Neural progenitor cell (in vitro differentiated cells): ENCODE measurements at regions not wholly inside any gene's neighbourhood (a gene's known extent, or its start where the extent isn't known, plus 50 kb on each side); places are given as distances from the start of the nearest gene placed in this dataset.

Experiments
- DNase-seq: peaks from one replicate; pipeline ENCODE4 v3.0.0-alpha.2; 2016; ENCODE audit warnings: low spot score
- H2AFZ ChIP-seq: fragments of 200-600 bp; sonication (generic); replicated peaks from 2 replicates; pipeline ENCODE4 v1.6.1; 2016; ENCODE audit warnings: antibody characterized with exemption
- H3F3A ChIP-seq: fragments of 200-600 bp; sonication (generic); 2 replicates; pipeline ENCODE4 v1.6.1; 2016; ENCODE audit warnings: antibody characterized with exemption, low read depth
- H3K27ac ChIP-seq: fragments of 200-600 bp; sonication (generic); 2 replicates; pipeline ENCODE4 v1.5.1; 2016; ENCODE audit warnings: mild to moderate bottlenecking
- H3K27me3 ChIP-seq: fragments of 200-600 bp; sonication (generic); 2 replicates; pipeline ENCODE4 v1.6.1; 2016; ENCODE audit warnings: mild to moderate bottlenecking, moderate library complexity
- H3K36me3 ChIP-seq: fragments of 200-600 bp; sonication (generic); 2 replicates; pipeline ENCODE4 v1.5.1; 2016
- H3K4me1 ChIP-seq: fragments of 200-600 bp; sonication (generic); 2 replicates; pipeline ENCODE4 v1.6.1; 2016; ENCODE audit warnings: mixed run types
- H3K4me2 ChIP-seq: fragments of 200-600 bp; sonication (generic); 2 replicates; pipeline ENCODE4 v1.6.1; 2016
- H3K4me3 ChIP-seq: fragments of 200-600 bp; sonication (generic); 2 replicates; pipeline ENCODE4 v1.5.1; 2016
- H3K79me2 ChIP-seq: fragments of 200-600 bp; sonication (generic); 2 replicates; pipeline ENCODE4 v1.6.1; 2016; ENCODE audit warnings: low read depth
- H3K9ac ChIP-seq: fragments of 200-600 bp; sonication (generic); 2 replicates; pipeline ENCODE4 v1.6.1; 2016
- H3K9me3 ChIP-seq: fragments of 200-600 bp; sonication (generic); 2 replicates; pipeline ENCODE4 v1.5.1; 2016; ENCODE audit warnings: low read depth
- H4K20me1 ChIP-seq: fragments of 200-600 bp; sonication (generic); 2 replicates; pipeline ENCODE4 v1.6.1; 2016; ENCODE audit warnings: low read depth
- H3K27ac Mint-ChIP-seq: 3 replicates; pipeline ENCODE4 v1.8.0; 2021; ENCODE audit warnings: mixed read lengths
- H3K27me3 Mint-ChIP-seq: 2 replicates; pipeline ENCODE4 v1.8.0; 2022; ENCODE audit warnings: low read depth, mild to moderate bottlenecking, inconsistent platforms, moderate library complexity, mixed read lengths; ENCODE audit not compliant: insufficient read depth
- H3K36me3 Mint-ChIP-seq: 3 replicates; pipeline ENCODE4 v1.8.0; 2021; ENCODE audit warnings: mixed read lengths
- H3K4me1 Mint-ChIP-seq: 3 replicates; pipeline ENCODE4 v1.8.0; 2021; ENCODE audit warnings: mixed read lengths
- H3K4me3 Mint-ChIP-seq: 3 replicates; pipeline ENCODE4 v1.8.0; 2021; ENCODE audit warnings: mild to moderate bottlenecking, moderate library complexity, mixed read lengths
- H3K9me3 Mint-ChIP-seq: 3 replicates; pipeline ENCODE4 v1.8.0; 2020; ENCODE audit warnings: mixed read lengths
- EZH2 ChIP-seq: fragments of 200-600 bp; sonication (generic); IDR thresholded peaks from 2 replicates; pipeline ENCODE4 v1.6.1; 2017; ENCODE audit warnings: antibody characterized with exemption, mild to moderate bottlenecking, moderate library complexity
- EZH2phosphoT487 ChIP-seq: fragments of 200-600 bp; sonication (generic); IDR thresholded peaks from 2 replicates; pipeline ENCODE4 v1.6.1; 2017; ENCODE audit warnings: antibody characterized with exemption
- TF ChIP-seq, protein P1 (sequence below): fragments of 200-600 bp; sonication (generic); IDR thresholded peaks from 2 replicates; pipeline ENCODE4 v1.5.1; 2017; ENCODE audit warnings: antibody characterized with exemption, mild to moderate bottlenecking

DNA sequence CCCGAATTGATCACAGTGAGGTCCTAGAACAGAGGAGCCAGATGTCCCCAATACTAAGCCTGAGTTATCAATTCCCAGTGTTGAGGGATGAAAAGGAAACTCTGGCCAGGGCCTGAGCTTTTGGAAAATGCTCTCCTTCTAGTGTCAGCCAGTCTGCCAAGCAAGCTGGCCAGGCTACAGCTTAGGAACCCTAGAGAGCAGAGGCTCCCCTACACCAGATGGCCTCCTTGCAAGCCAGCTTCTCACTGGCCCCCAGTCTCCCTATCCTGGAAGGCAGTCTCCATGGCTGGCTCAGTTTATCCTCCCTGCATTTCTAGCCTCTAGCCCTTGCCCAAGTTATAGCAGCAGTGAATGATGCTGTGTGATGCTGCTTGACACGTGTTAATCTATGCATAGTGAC is 204.7 kb upstream of the WWC1 start:
- Mint-ChIP-seq H3K9me3 (peaks cover 19% of the 10 kb centered on the region), H3K36me3 (peaks cover 10% of the 10 kb centered on the region), H3K4me3 (no peak overlapping the region), H3K27me3 (no peaks in the 10 kb centered on the region), H3K4me1 (peaks cover 22% of the 10 kb centered on the region), H3K27ac (no peak overlapping the region)
- H3K4me3 ChIP-seq: no peak overlapping the region
- H3F3A ChIP-seq: peaks cover 8% of the 10 kb centered on the region
- no peaks in the 10 kb centered on the region for H3K9me3 ChIP-seq
- H3K79me2 ChIP-seq: no peaks in the 10 kb centered on the region
- no peak overlapping the region for H2AFZ ChIP-seq
- H3K27me3 ChIP-seq: no peaks in the 10 kb centered on the region
- H3K4me2 ChIP-seq: no peak overlapping the region
- H3K4me1 ChIP-seq: peaks cover 17% of the 10 kb centered on the region
- DNase-seq: no peak
- H4K20me1 ChIP-seq: no peaks in the 10 kb centered on the region
- H3K9ac ChIP-seq: no peak overlapping the region
- no peaks in the 10 kb centered on the region for H3K36me3 ChIP-seq
- H3K27ac ChIP-seq: no peak overlapping the region
- TF ChIP-seq, protein P1, sequence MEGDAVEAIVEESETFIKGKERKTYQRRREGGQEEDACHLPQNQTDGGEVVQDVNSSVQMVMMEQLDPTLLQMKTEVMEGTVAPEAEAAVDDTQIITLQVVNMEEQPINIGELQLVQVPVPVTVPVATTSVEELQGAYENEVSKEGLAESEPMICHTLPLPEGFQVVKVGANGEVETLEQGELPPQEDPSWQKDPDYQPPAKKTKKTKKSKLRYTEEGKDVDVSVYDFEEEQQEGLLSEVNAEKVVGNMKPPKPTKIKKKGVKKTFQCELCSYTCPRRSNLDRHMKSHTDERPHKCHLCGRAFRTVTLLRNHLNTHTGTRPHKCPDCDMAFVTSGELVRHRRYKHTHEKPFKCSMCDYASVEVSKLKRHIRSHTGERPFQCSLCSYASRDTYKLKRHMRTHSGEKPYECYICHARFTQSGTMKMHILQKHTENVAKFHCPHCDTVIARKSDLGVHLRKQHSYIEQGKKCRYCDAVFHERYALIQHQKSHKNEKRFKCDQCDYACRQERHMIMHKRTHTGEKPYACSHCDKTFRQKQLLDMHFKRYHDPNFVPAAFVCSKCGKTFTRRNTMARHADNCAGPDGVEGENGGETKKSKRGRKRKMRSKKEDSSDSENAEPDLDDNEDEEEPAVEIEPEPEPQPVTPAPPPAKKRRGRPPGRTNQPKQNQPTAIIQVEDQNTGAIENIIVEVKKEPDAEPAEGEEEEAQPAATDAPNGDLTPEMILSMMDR: no peak
- TF ChIP-seq EZH2phosphoT487 (no peak), EZH2 (no peak)

DNA sequence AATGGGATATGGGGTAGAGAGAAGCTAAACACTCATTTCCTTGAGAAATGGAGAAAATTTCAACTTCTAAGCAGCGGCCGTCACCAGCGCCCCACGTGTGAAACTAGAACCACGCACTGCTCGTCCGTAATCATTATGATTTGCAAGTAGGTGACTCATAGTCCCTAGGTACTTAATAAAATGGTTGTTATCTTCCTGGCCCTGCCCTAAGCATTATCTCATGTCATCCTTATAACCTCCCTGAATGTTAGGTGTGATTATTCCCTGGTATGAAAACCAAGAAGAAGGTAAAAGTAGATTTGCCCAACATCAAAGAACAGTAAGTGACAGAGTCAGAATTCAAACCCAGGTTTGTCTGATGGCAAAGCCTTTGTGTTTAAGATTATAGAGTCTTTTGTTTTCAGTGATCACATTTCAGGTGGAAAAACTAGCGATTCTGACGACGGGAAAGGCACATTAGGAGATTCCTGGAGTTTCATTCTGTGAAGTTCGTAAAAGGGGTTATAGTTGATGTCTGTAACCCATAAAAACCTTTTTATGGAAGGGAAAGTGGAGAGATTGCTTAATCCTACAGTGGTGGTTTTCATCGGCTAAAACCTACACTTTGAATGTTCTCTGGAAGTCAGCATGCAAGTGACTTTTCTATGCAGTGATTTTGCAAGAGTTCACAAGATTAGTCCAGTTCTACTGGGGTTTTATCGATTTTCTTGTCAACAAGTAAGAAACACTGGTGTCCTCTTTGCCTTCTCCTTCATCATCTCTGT is 202.9 kb upstream of the WWC1 start:
- H3K27ac Mint-ChIP-seq: no peak overlapping the region
- peaks cover 2% of the 10 kb centered on the region for H3K36me3 Mint-ChIP-seq
- TF ChIP-seq EZH2phosphoT487 (no peak), EZH2 (no peak)
- TF ChIP-seq, protein P1: no peak
- H3K4me3 Mint-ChIP-seq: no peak overlapping the region
- no peaks in the 10 kb centered on the region for H3K27me3 Mint-ChIP-seq
- Histone ChIP-seq H3K9me3 (no peaks in the 10 kb centered on the region), H4K20me1 (no peaks in the 10 kb centered on the region), H3K4me3 (no peak overlapping the region), H3K36me3 (no peaks in the 10 kb centered on the region), H3K27ac (no peak overlapping the region), H2AFZ (no peak overlapping the region), H3K4me2 (no peak overlapping the region), H3K4me1 (peaks cover 17% of the 10 kb centered on the region), H3K9ac (no peak overlapping the region), H3F3A (peaks cover 8% of the 10 kb centered on the region), H3K27me3 (no peaks in the 10 kb centered on the region), H3K79me2 (no peaks in the 10 kb centered on the region)
- DNase-seq: no peak
- peaks cover 3% of the 10 kb centered on the region for H3K9me3 Mint-ChIP-seq
- peaks cover 22% of the 10 kb centered on the region for H3K4me1 Mint-ChIP-seq

DNA sequence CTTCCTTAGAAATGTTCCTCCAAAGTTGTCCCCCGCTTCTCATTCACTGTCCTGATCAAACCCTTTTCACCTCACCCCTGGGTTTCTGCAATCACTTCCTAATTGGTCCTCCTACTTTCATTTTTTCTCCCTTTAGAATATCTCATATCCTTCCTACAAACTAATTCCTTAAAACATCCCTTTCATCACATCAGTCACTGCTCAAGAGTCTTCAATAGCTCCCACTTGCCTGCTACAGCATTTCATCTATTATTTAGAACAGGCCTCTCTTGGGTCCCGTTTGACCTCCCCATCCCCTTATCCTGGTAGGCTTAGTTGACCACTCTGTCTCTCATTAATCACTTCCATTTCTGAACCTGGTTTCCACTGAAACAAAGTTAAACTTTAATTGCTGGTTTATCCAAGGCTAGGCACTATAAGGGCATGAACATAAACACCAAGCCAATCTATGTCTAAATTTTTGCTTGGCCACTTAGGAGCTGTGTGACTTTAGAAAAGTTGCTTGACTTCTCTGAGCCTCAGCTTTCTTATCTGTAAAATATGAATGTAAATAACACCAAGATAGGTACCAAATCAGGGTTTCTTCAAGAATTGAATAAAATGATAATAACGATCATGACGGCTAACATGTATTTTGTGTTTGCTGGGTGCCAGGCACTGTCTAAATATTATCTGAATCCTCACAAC is 202.1 kb upstream of the WWC1 start:
- peaks cover 17% of the 10 kb centered on the region for H3K4me1 ChIP-seq
- no peak overlapping the region for H3K4me2 ChIP-seq

More for the DNA sequence above, 202.1 kb upstream of the WWC1 start:
- H3K4me3 Mint-ChIP-seq: no peak overlapping the region
- Histone ChIP-seq H3K79me2 (no peaks in the 10 kb centered on the region), H3K9me3 (no peaks in the 10 kb centered on the region), H3K9ac (no peak overlapping the region), H3F3A (peaks cover 8% of the 10 kb centered on the region), H2AFZ (no peak overlapping the region), H3K36me3 (no peaks in the 10 kb centered on the region), H3K27ac (no peak overlapping the region), H3K27me3 (no peaks in the 10 kb centered on the region), H3K4me3 (no peak overlapping the region), H4K20me1 (no peaks in the 10 kb centered on the region)
- H3K4me1 Mint-ChIP-seq: peaks cover 20% of the 10 kb centered on the region
- no peak for DNase-seq
- no peaks in the 10 kb centered on the region for H3K27me3 Mint-ChIP-seq
- H3K9me3 Mint-ChIP-seq: no peaks in the 10 kb centered on the region
- H3K36me3 Mint-ChIP-seq: peaks cover 5% of the 10 kb centered on the region
- TF ChIP-seq EZH2phosphoT487: no peak
- TF ChIP-seq, protein P1: no peak
- no peak for TF ChIP-seq EZH2
- no peak overlapping the region for H3K27ac Mint-ChIP-seq
